Fibroblast of gingiva (primary cell): ENCODE measurements at regions not wholly inside any gene's neighbourhood (a gene's known extent, or its start where the extent isn't known, plus 50 kb on each side); places are given as distances from the start of the nearest gene placed in this dataset.
"Not testable (repeated sequence)": the region's sequence is repeated elsewhere in the genome, so short reads cannot be mapped to it uniquely, and the experiment has no call there.

Experiments used
- DNase-seq: peaks from one replicate; pipeline ENCODE4 v3.0.0-alpha.2; 2011; ENCODE audit warnings: low read depth

DNA sequence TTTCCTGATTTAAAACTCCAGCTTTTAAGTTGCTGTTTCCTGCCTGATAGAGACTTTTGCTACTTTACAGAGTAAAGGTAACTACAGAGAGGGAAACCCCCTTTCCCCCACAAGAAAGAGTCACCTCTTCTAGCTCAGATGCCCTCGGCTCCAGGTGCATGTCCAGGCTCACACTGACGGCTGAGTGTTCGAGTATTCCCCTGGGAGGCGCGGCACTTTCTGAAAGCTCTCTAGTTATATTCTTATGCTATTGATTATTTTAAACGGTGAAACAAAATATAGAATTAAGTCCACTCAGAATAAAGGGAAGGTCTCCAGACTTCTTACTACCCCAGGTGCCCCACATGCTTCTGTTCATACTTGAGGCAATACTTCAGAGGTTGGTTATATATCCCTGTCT is 160.3 kb upstream of the FMN2 start:
- no peak for DNase-seq

DNA sequence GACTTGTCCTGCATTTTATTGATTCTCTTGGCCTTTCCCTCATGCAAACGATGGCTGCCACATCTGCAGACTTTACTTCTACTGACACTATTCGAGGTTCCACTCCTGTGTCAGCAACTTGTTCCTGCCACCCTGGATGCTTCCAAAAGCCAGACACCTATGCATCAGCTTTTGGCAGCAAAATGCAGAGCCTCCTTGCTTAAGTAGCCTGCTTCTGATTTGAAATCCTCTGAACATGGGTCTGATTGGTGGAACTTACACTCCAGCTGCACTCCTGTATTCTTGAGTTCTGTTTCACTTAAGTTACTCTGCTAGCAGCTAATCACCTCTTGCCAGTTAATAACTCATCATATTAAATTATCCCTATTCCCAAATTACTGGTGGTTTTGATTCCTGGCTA is 152.1 kb upstream of the FMN2 start:
- no peak for DNase-seq

DNA sequence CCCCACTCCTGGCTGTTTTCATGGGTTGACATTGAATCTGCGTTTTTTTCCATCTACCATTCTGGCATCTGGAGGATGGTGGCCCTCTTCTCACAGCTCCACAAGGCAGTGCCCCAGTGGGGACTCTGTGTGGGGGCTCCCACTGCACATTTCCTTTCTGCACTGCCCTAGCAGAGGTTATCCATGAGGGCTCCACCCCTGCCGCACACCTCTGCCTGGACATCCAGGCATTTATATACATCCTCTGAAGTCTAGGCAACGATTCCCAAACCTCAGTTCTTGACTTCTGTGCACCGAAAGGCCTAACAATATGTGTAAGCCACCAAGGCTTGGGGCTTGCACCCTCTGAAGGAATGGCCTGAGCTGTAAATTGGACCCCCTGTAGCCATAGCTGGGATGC is 147.9 kb upstream of the FMN2 start:
- DNase-seq, result no peak

DNA sequence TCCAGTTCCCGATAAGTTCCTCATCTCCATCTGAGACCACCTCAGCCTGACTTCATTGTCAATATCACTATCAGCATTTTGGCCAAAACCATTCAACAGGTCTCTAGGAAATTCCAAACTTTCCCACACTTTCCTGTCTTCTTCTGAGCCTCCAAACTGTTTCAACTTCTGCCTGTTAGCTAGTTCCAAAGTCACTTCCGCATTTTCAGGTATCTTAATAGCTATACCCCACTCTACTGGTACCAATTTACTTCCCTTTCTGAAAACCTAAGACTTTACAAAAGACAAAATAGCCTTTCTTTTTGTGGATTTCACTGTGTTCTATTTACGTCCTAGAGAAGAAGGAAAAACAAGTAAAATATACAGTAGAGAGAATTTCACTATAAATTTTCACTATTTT is 147.0 kb upstream of the FMN2 start:
- DNase-seq, result no peak

DNA sequence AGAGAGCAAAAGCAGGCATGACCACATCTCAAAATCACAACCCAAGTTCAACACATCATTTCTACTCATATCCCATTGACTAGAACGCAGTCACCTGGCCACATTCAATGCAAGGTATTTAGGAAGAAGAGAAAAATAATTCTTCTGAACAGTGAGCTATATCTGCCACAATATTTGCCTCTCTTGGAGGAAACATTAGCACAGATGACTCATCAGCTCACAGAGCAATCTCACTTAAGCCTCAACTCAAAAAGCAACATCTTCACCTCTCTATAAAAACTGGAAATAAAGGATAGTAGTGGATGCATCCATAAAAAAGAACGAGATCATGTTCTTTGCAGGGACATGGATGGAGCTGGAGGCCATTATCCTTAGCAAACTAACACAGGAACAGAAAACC is 143.9 kb upstream of the FMN2 start:
- DNase-seq, result no peak

DNA sequence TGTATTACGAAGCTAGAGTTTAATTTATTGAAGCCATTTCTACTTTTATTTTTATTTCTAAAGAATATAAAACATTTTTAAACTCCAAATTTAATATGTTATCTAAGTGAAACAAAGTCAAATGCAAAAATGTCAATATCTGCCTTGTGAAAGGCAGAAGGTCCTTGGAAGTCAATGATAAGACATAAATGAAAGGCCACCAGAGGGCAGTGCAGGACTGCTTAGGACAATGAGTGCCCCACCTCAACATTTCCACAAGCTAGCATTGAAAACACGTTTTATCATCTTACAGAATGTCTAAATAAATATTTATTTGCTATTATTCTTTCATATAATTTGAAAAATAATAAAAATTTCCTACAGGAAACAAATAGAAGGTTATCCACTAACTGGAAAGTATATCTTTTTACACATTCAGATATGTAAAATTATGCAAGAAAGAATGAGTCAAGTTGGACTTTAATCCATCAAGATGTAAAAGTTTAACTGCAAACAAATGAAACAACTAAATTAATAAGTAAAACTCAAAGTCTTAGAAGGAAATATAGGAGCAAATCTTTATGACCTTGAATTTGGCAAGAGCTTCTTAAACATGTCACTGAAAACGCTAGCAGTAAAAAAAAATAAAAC is 140.1 kb upstream of the FMN2 start:
- DNase-seq, result peak; percentile 66

DNA sequence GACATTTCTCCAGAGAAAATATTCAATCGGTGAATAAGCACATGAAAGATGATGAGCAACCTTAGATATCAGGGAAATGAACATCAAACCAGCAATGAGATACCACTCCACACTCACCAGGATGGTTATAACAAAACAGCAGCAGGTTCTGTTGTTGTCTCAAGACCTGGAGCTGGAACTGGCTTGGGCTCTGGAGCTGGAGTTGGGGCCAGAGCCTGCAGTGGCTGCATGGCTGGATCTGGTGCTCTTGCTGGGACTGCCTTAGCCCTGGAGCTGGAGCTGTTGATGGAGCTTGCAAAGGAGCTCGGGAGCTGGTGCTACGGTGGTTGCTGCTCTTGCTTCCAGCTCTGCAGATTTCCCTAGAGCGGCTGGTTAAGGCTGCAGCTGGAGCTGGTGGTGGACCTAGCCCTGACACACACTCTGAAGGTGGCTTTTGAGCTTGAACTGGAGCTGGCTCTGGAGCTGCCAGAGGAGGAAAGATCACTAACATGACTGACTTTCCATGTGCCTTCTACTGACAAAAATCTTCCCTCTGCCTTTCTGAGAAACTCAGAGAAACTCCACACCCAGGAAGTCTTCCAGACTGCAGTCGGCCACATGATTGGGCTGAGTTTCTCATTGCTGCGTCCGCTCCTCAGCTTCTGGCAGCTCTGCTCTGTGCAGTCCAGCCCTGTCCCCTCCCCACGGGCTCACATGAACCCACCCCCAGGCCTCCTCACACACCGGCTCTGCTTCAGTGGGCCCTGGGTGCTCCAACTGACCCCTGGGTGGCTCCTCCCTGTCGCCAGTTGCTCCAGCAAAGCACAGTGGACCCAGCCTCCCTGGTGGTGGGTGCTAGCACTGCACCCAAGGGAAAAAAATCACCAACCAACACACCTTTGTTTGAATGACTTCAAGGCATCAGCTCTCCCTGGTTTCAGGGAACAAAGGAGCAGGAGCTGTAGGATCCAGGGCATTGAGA is 139.1 kb upstream of the FMN2 start:
- DNase-seq, result no peak

DNA sequence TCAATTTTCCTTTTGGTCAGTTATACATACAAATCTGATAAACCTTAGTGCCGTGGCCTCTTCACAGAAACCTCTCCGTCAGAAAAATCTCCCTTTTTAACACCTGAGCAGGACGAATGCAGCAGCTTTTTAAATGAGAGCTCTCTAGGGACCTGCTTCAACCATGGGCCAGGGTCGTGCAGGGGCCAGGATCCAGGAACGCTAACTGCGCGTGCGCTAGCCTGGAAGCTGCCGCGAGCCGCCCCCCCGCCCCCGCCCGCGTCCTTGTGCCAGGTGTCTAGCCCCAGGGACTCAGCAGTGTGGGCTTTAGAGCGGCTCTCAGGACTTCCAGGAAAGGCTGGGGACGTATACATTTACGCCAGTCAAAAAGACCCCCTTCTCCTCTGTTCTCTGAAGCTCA is 136.8 kb upstream of the FMN2 start:
- DNase-seq, result no peak

DNA sequence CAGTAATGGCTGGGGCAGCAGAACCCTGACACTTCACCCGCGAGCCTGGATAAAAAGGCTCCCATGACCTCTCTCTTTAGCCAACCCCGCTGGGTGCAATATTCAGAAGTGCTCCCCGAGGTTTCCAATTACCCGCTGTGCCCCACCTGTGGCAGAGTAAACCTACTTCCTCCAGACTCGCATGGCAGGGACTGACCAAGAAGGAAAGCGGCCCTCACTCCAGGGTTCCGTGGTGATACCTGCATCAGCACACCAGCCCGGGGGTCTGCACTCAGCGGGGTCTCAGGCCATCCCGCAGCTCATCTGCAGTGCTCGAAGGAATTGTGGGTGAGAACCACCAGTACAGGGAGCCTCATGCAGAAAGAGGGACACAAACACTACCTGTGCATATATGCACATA is 136.3 kb upstream of the FMN2 start:
- DNase-seq, result no peak

DNA sequence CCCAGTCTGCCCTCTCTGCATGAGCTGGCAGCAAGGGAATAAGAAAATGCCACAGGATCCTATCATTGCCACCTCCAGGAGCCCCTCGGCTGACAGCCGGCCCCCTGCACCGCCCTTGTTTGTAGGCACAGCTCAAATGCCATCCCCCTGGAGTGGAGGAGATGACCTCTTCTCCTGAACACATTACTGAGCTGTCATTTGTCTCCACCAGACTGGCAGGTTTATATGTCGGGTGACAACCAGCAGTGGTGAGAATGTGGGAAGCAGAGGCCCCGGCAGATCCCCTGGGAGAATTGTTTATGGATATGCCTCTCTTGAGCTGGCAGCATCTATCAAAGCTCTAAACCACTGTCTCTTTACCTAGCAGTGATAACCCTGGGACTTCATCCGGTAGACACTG is 135.4 kb upstream of the FMN2 start:
- no peak for DNase-seq

DNA sequence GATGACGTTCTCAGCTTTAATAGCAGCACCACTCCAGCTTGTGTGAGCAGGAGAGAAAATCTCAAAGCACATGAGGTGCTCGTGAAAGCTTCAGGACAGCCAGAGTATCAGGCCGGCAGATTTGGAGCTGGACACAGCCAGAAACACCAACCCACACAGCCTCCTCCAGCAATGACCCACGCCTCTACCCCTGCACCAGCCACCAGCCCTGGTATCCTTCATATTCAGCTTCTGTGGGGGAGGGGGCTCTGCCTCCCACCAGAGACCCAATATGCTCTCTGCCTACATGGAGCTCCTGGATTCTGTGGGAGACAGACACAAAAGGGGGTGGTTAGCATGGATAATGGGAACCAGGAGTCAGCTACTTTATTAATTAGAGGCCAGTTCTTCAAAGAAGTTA is 133.6 kb upstream of the FMN2 start:
- no peak for DNase-seq

DNA sequence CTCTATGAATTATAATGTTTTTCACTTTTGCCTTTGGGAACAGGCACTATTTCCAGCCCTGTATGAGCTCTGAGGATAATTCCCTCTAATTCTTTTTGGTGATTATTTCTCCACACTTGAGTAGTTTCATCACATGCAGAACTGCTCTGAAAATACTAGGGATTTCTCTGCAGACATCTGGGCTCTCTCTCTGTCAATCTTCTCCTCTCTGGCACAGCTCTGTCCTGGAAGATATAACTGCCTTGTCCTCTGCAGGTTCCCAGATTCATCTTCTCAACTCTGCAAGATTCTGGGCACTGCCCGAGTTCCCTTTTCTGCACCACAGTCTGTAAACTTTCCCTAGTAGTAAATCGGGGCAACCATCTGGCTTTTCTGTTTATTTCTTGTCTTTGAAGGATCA is 131.3 kb upstream of the FMN2 start:
- DNase-seq, result no peak

DNA sequence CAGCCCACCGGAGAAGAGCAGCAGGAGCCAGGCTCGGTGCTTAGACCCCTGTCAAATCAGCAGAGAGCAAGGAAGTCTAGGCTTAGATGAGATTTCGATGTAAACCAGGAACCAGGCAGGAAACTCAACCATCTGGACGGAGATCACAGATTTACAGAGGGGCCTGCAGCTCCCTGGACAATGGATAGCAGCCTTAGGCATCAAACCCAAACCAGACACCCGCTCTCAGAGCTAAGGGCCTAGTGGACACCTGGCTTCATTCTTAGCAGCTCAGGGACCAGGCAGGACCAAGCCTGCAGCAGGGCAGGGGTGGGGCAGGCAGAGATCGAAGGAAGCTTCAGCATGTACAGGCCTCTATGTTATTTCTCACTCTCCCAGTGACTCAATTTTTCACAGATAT is 127.8 kb upstream of the FMN2 start:
- no peak for DNase-seq

DNA sequence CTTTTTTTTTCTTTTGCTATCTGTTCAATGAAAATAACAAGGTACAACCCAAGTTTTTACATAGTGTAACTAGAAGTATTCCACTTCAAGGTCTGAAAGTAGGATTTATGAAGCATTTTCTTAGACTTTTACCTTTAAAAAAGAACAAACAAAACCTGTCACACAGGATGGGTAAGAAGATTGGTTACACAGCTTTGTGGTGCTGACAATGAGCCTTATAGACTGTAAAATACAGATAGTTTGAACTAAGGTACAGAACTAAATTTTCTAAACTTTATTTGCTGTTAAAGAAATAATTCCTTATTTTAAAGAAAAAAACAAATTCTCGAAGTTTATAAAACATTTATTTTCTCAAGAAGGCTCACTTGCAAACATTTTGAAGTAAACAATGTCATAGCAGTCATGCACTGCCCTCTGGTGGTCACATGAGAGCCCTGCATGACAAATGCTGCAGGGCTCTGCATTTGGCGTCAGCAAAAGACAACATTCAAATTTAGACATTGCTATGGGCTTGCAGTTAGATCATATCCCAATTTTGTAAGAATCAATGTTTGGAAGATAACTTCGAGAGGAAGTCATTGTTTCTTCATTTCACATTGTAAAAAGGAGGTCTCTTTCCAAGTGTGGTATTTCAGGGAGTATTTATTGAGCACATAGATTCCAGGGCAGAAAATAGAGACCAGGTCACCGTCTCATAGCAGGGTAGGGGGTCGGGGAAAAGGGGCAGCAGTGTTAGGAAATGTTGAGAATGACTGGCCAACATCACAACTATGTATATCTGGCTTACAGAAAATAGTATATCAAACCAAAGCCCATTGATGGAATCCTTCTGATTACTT is 115.3 kb upstream of the FMN2 start:
- DNase-seq, result peak; percentile 44

DNA sequence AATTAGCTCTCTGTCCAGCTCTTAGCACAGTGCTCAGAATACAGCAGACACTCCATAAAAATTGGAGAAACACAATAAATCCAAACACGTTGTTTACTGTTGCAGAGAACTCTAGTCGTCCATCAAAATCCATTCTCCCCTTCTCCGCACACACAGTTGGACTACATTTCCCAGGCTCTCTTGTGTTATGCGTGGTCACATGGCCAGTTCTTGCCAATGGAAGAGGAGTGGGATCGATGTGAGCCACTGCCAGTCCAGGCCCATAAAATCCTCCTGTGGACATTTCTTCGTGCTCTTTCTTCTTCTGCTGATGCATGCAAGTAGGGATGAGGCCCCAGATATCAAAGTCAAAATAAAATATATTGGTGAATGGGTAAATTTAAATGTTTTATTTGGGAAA is 114.3 kb upstream of the FMN2 start:
- DNase-seq, result no peak

DNA sequence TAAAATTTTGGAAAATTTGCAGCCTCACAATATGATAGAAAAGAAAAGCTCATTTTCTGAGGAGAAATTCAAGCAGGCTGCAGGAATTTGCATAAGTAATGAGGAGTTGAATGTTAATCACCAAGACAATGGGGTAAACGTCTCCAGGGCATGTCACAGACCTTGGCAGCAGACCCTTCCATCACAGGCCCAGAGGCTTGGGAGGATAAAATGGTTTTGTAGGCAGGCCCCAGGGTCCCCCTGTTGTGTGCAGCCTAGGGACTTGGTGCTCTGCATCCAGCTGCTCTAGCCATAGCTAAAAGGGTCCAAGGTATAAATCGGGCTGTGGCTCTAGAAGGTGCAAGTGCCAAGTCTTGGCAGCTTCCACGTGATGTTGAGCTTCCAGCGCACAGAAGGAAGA is 112.2 kb upstream of the FMN2 start:
- DNase-seq, result no peak

DNA sequence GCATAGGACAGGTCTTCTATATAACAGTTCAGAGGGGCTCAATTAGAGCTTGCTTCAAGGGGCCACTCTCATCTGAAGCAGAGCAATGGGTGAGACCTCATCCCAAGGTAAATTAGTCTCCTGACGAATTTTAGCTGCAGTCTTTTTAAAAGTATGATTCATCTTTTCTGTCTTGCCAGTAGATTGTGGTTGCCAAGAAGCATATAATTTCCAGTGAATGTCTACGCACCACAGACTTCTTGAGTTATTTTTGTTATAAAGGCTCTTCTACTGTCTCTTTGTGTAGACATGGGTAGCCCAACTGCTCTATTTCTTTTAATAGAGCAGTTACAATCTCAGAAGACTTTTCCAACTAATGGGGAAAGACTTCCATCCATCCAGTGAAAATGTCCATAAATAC is 108.9 kb upstream of the FMN2 start:
- DNase-seq, result no peak

DNA sequence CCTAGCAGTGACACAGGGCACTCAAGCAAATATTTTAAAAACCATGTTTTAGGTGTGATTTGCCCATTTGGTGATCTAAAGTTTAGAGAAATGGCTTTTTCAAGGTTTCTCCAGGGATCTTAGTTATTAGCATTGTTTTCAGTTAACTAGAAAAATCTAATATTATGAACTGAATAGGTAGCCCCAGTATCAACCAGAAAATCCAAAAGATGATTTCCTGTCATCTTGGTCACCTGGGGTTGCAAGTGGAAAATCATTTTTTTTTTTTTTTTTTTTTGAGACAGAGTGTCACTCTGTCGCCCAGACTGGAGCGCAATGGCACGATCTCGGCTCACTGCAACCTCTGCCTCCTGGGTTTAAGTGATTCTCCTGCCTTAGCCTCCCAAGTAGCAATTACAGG is 106.6 kb upstream of the FMN2 start:
- no peak for DNase-seq

DNA sequence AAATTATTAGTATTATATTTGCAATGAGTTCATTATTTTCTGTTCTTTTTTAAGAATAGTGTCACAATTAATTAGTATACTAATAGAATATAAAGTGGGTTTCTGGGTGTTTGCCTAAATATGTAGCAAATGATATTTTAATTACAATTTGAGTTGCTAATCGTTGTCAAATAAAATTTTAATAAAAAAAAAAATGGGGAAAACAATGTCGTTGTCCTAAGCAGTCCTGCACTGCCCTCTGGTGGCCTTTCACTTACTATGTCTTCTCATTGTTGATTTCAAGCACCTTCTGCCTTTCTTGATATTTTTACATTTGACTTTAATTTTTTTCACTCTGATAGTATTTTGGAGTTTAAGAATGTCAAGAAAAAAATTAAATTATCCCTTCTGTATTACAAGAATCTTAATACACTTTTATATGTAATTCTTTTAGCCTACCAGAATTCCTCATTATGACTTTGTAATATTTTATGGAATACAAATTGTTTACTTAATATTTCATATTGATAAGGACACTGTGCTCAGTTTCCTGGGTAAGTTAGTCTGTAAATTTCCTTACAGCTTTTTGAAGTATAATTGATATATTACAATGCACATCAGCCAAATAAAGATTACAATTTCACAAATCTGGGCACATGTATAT is 104.5 kb upstream of the FMN2 start:
- peak; percentile 51 for DNase-seq

DNA sequence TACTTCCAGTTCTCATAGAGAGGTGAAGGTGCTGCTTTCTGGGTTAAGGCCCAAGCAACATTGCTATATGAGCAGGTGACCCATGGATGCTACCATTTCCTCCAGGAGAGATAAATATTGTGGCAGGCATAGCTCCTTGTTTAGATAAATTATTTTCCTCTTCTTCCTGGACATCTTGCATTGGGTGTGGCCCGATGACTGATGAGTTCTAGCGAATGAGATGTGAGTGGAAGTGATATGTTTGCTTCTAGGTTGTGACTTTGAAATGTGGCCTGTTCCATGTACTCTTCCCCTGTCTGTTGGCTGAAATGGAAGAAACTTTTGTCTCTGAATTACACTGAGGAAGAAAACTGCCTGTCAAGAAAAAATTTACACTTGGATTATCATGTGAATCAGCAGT is 101.7 kb upstream of the FMN2 start:
- no peak for DNase-seq

DNA sequence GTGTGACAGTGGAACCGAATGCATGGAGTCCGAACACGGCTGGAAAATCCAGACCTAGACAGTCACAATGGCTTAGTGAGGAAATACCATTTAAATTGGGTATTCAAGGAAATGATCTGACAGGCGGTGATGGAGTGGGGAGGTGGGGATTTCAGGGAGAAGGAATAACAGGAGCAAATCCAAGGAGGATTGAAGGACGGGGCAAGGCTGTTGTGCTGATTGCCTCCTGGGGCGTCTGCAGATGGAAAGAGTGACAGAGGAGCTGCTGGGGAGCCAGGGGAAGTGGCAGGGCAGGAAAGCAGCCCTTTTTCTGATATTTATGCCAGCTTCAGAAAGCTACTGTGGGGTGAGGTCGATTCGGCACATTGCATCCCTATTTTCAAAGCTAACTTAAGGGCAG is 99.1 kb upstream of the FMN2 start:
- not testable (repeated sequence) for DNase-seq

DNA sequence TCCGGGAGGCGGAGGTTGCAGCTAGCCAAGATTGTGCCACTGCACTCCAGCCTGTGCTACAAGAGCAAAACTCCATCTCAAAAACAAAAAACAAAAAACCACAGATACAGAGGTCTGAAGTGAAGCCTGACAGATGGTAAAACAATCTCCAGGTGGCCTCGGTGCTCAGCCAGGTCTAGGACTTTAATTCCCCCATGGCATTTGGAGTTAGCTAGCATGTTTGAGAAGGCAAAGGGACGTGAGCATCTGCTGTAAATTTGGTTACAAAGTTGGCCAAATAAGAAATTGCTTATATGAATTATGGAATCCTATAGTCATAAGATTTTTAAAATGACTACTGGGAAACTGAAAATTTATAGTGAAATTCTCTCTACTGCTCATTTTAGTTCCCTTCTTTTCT is 98.3 kb upstream of the FMN2 start:
- no peak for DNase-seq
